Peyer's patch (tissue), 4 donors: ENCODE measurements at regions not wholly inside any gene's neighbourhood (a gene's known extent, or its start where the extent isn't known, plus 50 kb on each side); places are given as distances from the start of the nearest gene placed in this dataset.

Experiments
- CTCF ChIP-seq, 6 experiments: fragments of 450-650 bp in 4 of 6; fragments of 200-600 bp in 2 of 6; sonication (generic) in 1 of 6; IDR thresholded peaks; one replicate each; pipeline ENCODE4 v1.5.1; 2017 to 2019; ENCODE audit warnings: antibody characterized with exemption in 6 of 6, mild to moderate bottlenecking in 3 of 6, moderate library complexity in 1 of 6
- POLR2A ChIP-seq, 2 donors: fragments of 450-650 bp; IDR thresholded peaks; one replicate each; pipeline ENCODE4 v1.5.1; 2017; ENCODE audit warnings: antibody characterized with exemption in 2 of 2, mild to moderate bottlenecking in 2 of 2, moderate library complexity in 2 of 2

- TF ChIP-seq CTCF (IDR thresholded peaks at IDR 0.05) (no peak), POLR2A (IDR thresholded peaks at IDR 0.05) (no peak)
These were observed 882.3 kb upstream of the TMEFF2 start for GRCh38 chr2:193076995-193077394.
